ENCODE measurements at regions not wholly inside any gene's neighbourhood (a gene's known extent, or its start where the extent isn't known, plus 50 kb on each side); places are given as distances from the start of the nearest gene placed in this dataset.

- DNase-seq: no peak
Measured at GRCh38 chr1:81569761-81570160, 231.0 kb upstream of the ADGRL2 start.

- DNase-seq: no peak
Measured at GRCh38 chr1:81563632-81564031, 237.1 kb upstream of the ADGRL2 start.

GRCh38 chr1:81562934-81563333 is 237.8 kb upstream of the ADGRL2 start:
- no peak for DNase-seq

GRCh38 chr1:81560629-81561028 is 240.1 kb upstream of the ADGRL2 start:
- DNase-seq: no peak

GRCh38 chr1:81559662-81560350 is 240.9 kb upstream of the ADGRL2 start:
- DNase-seq: no peak

- no peak for DNase-seq
Measured at GRCh38 chr1:81558291-81559076, 242.2 kb upstream of the ADGRL2 start.

GRCh38 chr1:81556968-81557367 is 243.8 kb upstream of the ADGRL2 start:
- no peak for DNase-seq

GRCh38 chr1:81554534-81554933 is 246.2 kb upstream of the ADGRL2 start:
- no peak for DNase-seq

- peak; percentile 3 for DNase-seq
Measured at GRCh38 chr1:81554108-81554507, 246.6 kb upstream of the ADGRL2 start.

GRCh38 chr1:81553503-81553902 is 247.2 kb upstream of the ADGRL2 start:
- DNase-seq: no peak

- no peak for DNase-seq
Measured at GRCh38 chr1:81551946-81552345, 248.8 kb upstream of the ADGRL2 start.

GRCh38 chr1:81550753-81551152 is 250.0 kb upstream of the ADGRL2 start:
- DNase-seq: no peak

GRCh38 chr1:81549588-81550127 is 251.1 kb upstream of the ADGRL2 start:
- peak; percentile 46 for DNase-seq

GRCh38 chr1:81548918-81549587 is 251.7 kb upstream of the ADGRL2 start:
- no peak for DNase-seq

- no peak for DNase-seq
Measured at GRCh38 chr1:81547912-81548303, 252.8 kb upstream of the ADGRL2 start.

GRCh38 chr1:81547261-81547911 is 253.3 kb upstream of the ADGRL2 start:
- no peak for DNase-seq

GRCh38 chr1:81545734-81546133 is 255.0 kb upstream of the ADGRL2 start:
- DNase-seq: no peak

- no peak for DNase-seq
Measured at GRCh38 chr1:81543764-81544163, 257.0 kb upstream of the ADGRL2 start.

GRCh38 chr1:81542196-81542595 is 258.5 kb upstream of the ADGRL2 start:
- DNase-seq: no peak

- DNase-seq: no peak
Measured at GRCh38 chr1:81540216-81540615, 260.5 kb upstream of the ADGRL2 start.

GRCh38 chr1:81529014-81529413 is 271.7 kb upstream of the ADGRL2 start:
- DNase-seq: no peak

- no peak for DNase-seq
Measured at GRCh38 chr1:81525085-81525484, 275.6 kb upstream of the ADGRL2 start.

GRCh38 chr1:81519987-81520386 is 280.7 kb upstream of the ADGRL2 start:
- no peak for DNase-seq
